ENCODE measurements at regions not wholly inside any gene's neighbourhood (a gene's known extent, or its start where the extent isn't known, plus 50 kb on each side); places are given as distances from the start of the nearest gene placed in this dataset.
"Not testable (repeated sequence)": the region's sequence is repeated elsewhere in the genome, so short reads cannot be mapped to it uniquely, and the experiment has no call there.

GRCh38 chr2:208671886-208672680 lies 265.5 kb downstream of the PTH2R start:
- DNase-seq (no peak), ATAC-seq (ENCODE audit: poor library complexity) (no peak)
- no peak overlapping the region for H3K27ac ChIP-seq (ENCODE audit: low read depth in 1 of 2, low read length in 2 of 2)
- H3K4me1 ChIP-seq (ENCODE audit: insufficient read depth, low read length): no peaks in the 10 kb centered on the region
- H3K27me3 ChIP-seq (ENCODE audit: control insufficient read depth in 1 of 2, insufficient read depth in 2 of 2, low read length in 2 of 2): no peaks in the 10 kb centered on the region
- no peak overlapping the region for H3K27ac Mint-ChIP-seq
- H3K9me3 ChIP-seq (ENCODE audit: control insufficient read depth in 1 of 2, insufficient read depth in 1 of 2, low read length in 2 of 2): no peaks in the 10 kb centered on the region
- ChIA-PET CTCF (no interaction called here), POLR2A (no interaction called here)
- H3K4me1 Mint-ChIP-seq (ENCODE audit: low read depth): no peaks in the 10 kb centered on the region
- H3K4me3 ChIP-seq (ENCODE audit: low read length): no peak overlapping the region
- H3K9me3 Mint-ChIP-seq: peaks cover 3% of the 10 kb centered on the region
- TF ChIP-seq, protein P1, sequence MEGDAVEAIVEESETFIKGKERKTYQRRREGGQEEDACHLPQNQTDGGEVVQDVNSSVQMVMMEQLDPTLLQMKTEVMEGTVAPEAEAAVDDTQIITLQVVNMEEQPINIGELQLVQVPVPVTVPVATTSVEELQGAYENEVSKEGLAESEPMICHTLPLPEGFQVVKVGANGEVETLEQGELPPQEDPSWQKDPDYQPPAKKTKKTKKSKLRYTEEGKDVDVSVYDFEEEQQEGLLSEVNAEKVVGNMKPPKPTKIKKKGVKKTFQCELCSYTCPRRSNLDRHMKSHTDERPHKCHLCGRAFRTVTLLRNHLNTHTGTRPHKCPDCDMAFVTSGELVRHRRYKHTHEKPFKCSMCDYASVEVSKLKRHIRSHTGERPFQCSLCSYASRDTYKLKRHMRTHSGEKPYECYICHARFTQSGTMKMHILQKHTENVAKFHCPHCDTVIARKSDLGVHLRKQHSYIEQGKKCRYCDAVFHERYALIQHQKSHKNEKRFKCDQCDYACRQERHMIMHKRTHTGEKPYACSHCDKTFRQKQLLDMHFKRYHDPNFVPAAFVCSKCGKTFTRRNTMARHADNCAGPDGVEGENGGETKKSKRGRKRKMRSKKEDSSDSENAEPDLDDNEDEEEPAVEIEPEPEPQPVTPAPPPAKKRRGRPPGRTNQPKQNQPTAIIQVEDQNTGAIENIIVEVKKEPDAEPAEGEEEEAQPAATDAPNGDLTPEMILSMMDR (IDR thresholded peaks at IDR 0.05): no peak
- H3K36me3 Mint-ChIP-seq (ENCODE audit: low read depth): no peaks in the 10 kb centered on the region
- no peaks in the 10 kb centered on the region for H3K27me3 Mint-ChIP-seq
- no peaks in the 10 kb centered on the region for H3K36me3 ChIP-seq (ENCODE audit: insufficient read depth, low read length)
- intact Hi-C loops (cut with DNase I, micrococcal nuclease): no loop called here
- no peak overlapping the region for H3K4me3 Mint-ChIP-seq

- no peaks in the 10 kb centered on the region for H3K27me3 ChIP-seq (ENCODE audit: control insufficient read depth in 1 of 2, insufficient read depth in 2 of 2, low read length in 2 of 2)
- no peak overlapping the region for H3K4me3 ChIP-seq (ENCODE audit: low read length)
- no peak for DNase-seq
- H3K27ac ChIP-seq (ENCODE audit: low read depth in 1 of 2, low read length in 2 of 2): no peak overlapping the region
- ChIA-PET POLR2A (no interaction called here), CTCF (no interaction called here)
- intact Hi-C loops (cut with DNase I, micrococcal nuclease): no loop called here
- H3K36me3 ChIP-seq (ENCODE audit: insufficient read depth, low read length): no peaks in the 10 kb centered on the region
- H3K27me3 Mint-ChIP-seq: no peaks in the 10 kb centered on the region
- no peaks in the 10 kb centered on the region for H3K4me1 ChIP-seq (ENCODE audit: insufficient read depth, low read length)
- H3K4me1 Mint-ChIP-seq (ENCODE audit: low read depth): no peaks in the 10 kb centered on the region
- H3K36me3 Mint-ChIP-seq (ENCODE audit: low read depth): no peaks in the 10 kb centered on the region
- H3K9me3 Mint-ChIP-seq: peaks cover 3% of the 10 kb centered on the region
- H3K4me3 Mint-ChIP-seq: no peak overlapping the region
- ATAC-seq (ENCODE audit: poor library complexity): no peak
- TF ChIP-seq, protein P1 (IDR thresholded peaks at IDR 0.05): no peak
- no peak overlapping the region for H3K27ac Mint-ChIP-seq
- no peaks in the 10 kb centered on the region for H3K9me3 ChIP-seq (ENCODE audit: control insufficient read depth in 1 of 2, insufficient read depth in 1 of 2, low read length in 2 of 2)
Measured at GRCh38 chr2:208673631-208674030, 267.0 kb downstream of the PTH2R start.

GRCh38 chr2:208674919-208675318 lies 268.3 kb downstream of the PTH2R start:
- Histone ChIP-seq H3K27ac (ENCODE audit: low read depth in 1 of 2, low read length in 2 of 2) (no peak overlapping the region), H3K27me3 (ENCODE audit: control insufficient read depth in 1 of 2, insufficient read depth in 2 of 2, low read length in 2 of 2) (no peaks in the 10 kb centered on the region), H3K36me3 (ENCODE audit: insufficient read depth, low read length) (no peaks in the 10 kb centered on the region), H3K9me3 (ENCODE audit: control insufficient read depth in 1 of 2, insufficient read depth in 1 of 2, low read length in 2 of 2) (no peaks in the 10 kb centered on the region), H3K4me1 (ENCODE audit: insufficient read depth, low read length) (no peaks in the 10 kb centered on the region), H3K4me3 (ENCODE audit: low read length) (no peak overlapping the region)
- Mint-ChIP-seq H3K27ac (no peak overlapping the region), H3K4me3 (no peak overlapping the region), H3K27me3 (no peaks in the 10 kb centered on the region), H3K36me3 (ENCODE audit: low read depth) (no peaks in the 10 kb centered on the region), H3K4me1 (ENCODE audit: low read depth) (no peaks in the 10 kb centered on the region), H3K9me3 (peaks cover 5% of the 10 kb centered on the region)
- no peak for DNase-seq
- no peak for ATAC-seq (ENCODE audit: poor library complexity)
- POLR2A ChIA-PET: no interaction called here
- intact Hi-C loops (cut with DNase I, micrococcal nuclease): no loop called here
- TF ChIP-seq, protein P1 (IDR thresholded peaks at IDR 0.05): no peak
- CTCF ChIA-PET: no interaction called here

DNA sequence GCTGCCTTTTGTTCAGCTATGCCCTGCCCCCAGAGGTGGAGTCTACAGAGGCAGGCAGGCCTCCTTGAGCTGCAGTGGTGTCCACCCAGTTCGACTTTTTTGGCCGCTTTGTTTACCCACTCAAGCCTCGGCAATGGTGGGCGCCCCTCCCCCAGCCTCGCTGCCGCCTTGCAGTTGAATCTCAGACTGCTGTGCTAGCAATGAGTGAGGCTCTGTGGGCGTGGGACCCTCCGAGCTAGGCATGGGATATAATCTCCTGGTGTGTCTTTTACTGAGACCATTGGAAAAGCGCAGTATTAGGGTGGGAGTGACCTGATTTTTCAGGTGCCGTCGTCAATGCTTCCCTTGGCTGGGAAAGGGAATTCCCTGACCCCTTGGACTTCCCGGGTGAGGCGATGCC lies 279.3 kb downstream of the PTH2R start:
- intact Hi-C loops (cut with DNase I, micrococcal nuclease); H3K4me3 ChIP-seq (ENCODE audit: low read length); CTCF ChIA-PET; H3K27me3 ChIP-seq (ENCODE audit: control insufficient read depth in 1 of 2, insufficient read depth in 2 of 2, low read length in 2 of 2); H3K4me1 Mint-ChIP-seq (ENCODE audit: low read depth); H3K9me3 Mint-ChIP-seq; H3K27me3 Mint-ChIP-seq; H3K4me1 ChIP-seq (ENCODE audit: insufficient read depth, low read length); H3K9me3 ChIP-seq (ENCODE audit: control insufficient read depth in 1 of 2, insufficient read depth in 1 of 2, low read length in 2 of 2); H3K27ac Mint-ChIP-seq; ATAC-seq (ENCODE audit: poor library complexity); POLR2A ChIA-PET; H3K27ac ChIP-seq (ENCODE audit: low read depth in 1 of 2, low read length in 2 of 2); H3K36me3 Mint-ChIP-seq (ENCODE audit: low read depth); H3K4me3 Mint-ChIP-seq; H3K36me3 ChIP-seq (ENCODE audit: insufficient read depth, low read length); DNase-seq: not testable (repeated sequence)

Data from CD4-positive, alpha-beta T cell (primary cell).